NOMO-1 (cell line): ENCODE measurements at regions not wholly inside any gene's neighbourhood (a gene's known extent, or its start where the extent isn't known, plus 50 kb on each side); places are given as distances from the start of the nearest gene placed in this dataset.
A peak's percentile ranks its signal among the peaks of the same experiment; 100 is the strongest.

Source experiments
- DNase-seq, 2 experiments: peaks; one replicate each; lab custom pipeline; 2025; ENCODE audit not compliant: unreplicated experiment in 2 of 2; lab: John Stamatoyannopoulos, UW

DNA sequence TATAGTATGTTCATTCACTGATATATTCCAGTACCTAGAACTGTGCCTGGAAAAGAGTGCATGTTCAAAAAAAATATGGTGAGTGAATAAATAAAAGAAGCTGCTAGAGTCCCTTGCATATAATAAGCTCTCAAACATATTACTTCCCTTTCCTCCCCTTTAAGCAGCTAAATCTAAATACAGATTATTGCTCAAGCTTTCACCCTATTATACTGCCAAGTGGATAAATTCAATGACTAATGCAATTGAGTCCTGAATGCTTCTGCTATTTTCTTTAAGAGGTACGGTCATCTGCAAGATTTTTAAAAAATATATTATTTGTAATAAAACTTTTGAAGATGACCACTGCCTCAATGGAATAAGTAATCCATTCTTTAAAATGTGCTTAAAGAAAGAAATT, 248.4 kb downstream of the PLK2 start:
- DNase-seq: peak; percentile 11 to 80

GRCh38 chr5:58208674-58209073, 251.2 kb downstream of the PLK2 start:
- DNase-seq: no peak

DNA sequence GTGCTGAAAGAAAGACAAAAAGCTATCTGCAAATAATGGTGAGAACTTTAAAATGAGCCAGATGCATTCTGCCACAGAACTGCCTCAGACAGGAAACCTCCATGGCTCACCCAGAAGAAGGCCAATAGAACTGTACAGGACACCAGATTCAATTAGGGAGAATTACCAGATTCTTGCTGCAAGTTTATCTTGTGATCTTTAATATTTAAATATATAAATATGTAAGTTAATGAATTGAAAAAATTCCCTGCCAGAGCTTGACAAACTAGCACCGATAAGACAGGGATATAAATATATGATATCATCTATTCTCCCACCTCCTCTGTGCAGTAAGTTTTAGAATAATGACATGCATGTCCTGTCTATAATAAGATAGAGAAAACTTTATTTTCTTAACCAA, 252.8 kb downstream of the PLK2 start:
- DNase-seq: no peak

GRCh38 chr5:58204966-58205365, 254.9 kb downstream of the PLK2 start:
- no peak for DNase-seq

DNA sequence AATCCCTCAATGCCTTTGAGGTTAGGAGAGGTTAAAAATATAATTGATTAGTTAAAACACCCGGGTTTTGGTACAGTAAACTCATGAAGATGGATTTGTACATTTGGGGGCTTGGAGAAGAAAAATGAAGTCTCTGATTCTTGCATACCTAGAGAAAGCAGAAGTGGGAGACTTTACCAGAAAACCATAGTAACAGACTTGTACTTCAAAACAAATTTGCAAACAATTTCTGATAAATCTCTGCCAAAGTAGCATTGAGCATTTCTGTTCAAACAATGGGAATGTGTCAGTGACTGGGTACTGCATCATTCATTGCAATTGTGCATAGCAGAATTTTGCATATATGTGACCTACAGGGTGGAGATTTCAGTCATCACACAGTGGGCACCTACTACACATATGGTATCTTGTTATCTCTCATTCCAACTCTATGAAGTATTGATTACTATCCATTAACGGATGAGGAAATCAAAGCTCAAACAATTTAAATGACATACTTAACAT, 256.9 kb downstream of the PLK2 start:
- peak in 1 of 2 experiments; percentile 1 for DNase-seq

DNA sequence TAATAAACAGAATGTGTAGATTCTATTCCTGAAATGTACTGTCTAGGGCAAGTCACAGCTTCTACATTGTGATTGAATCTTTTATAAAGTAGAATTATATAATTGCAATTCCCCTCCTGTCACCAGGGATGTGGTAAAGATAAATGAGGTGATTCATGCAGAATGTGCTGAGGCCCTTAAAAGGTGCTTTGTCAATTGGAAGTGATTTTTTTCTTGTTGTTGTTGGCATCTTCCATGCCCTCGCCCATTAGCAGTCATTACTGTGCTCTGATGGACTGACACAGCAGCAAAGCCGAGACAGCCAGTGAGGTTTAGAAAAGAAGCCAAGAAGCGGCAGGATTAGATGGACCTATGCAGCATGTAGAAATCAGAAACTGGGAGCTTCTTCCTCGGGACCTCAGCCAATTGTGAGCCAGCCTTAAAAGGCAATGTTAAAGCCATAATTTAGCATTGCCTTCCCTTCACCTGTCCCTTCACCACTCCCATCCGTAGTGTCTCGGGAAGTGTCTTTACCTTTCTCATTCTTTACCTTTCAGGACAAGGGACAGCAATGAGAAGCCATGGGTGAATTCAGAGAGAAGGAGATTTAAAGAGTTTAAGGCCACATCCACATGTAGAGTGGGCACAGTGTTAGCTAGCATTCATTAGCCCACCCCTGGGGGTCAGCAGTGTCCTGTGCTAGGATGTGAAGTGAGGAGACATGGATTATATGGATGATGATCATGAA, 257.8 kb downstream of the PLK2 start:
- DNase-seq: no peak

DNA sequence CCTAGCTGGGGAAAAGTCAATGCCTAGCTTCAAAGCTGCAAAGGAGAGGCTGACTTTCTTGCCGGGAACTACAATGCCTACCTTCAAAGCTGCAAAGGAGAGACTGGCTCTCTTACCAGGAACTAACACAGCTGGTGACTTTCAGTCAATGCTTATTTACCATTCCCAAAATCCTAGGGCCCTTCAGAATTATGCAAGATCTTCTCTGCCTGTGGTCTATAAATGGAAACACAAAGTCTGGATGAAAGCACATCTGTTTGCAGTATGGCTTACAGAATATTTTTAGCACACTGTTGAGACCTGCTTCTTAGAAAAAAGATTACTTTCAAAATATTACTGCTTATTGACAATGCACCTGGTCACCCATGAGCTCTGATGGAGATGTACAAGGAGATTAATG, 259.4 kb downstream of the PLK2 start:
- DNase-seq: no peak

GRCh38 chr5:58199087-58199486, 260.8 kb downstream of the PLK2 start:
- DNase-seq: no peak

GRCh38 chr5:58198330-58198729, 261.6 kb downstream of the PLK2 start:
- no peak for DNase-seq

DNA sequence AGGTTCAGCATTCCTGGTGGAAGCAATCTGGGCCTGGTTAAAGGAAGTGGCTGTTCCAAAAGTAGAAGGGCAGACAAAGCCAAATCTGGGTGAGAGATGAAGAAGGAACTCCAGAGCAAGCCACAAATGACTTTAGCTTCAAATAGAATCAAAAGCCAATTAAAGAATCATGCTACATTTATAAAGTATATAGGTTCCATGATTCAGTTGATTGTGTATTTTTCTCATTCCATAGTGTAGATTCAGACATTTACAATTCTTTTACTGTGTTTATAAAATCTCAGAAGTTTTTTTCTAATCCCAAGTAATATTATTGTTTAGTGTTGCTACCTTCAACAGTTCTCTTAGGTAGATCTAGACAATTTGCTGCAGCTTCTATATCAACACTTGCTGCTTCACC, 262.0 kb downstream of the PLK2 start:
- DNase-seq: no peak

- DNase-seq: no peak
Measured at GRCh38 chr5:58191443-58191842, 268.4 kb downstream of the PLK2 start.

DNA sequence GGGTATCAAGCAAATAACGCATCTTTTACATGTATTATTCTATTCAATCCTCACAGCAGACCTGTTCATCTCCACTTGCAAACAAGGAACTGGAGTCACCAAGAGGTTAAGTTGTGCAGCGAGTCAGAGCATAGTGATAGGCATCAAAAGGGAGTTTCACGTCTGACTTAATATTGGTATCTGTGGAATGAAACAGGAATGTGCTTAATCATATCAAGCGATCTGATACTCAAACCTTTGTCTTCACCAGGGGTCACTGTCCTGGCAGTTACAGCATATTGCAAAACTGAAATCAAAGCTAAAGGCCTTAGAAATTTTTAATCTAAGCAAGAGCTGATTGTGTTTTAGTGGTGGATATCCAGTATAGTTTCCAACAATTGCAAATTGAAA, 271.6 kb downstream of the PLK2 start:
- no peak for DNase-seq

DNA sequence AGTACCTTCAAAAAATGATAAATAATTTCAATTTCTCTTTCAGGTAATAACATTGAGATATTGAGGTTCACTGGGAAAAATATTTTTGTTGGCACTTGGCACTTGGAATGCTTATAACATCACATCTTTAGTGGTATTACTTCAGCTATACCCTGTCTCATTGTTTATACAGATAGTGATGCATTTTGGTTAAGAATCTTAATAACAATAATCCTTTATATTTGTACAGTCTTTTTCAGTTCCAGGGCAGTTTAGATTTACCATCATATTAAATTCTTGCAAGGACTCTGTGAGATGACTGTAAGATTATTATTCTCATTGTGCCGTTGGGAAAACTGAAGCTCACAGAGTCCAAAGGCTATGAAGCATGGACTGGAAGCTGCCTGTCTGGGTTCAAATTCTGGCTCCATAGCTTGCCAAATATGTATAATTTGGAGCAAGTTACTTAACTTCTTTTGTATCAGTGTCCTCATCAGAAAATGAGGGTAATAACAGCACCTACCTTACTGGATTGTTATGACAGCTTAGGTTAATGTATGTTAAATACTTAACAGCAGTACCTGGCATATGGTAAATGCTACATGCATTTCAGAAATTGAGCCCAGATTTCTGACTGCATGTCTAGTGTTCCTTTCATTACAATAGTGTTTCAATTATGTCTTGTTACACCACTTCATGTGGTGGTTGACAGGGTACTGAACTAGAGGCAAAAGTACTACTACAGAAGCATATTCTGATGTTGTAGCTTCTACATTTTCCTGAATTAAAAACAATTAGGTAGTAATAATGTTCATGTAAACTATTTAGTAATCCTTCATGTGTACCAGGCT, 272.2 kb downstream of the PLK2 start:
- no peak for DNase-seq

GRCh38 chr5:58185801-58186200, 274.1 kb downstream of the PLK2 start:
- no peak for DNase-seq

DNA sequence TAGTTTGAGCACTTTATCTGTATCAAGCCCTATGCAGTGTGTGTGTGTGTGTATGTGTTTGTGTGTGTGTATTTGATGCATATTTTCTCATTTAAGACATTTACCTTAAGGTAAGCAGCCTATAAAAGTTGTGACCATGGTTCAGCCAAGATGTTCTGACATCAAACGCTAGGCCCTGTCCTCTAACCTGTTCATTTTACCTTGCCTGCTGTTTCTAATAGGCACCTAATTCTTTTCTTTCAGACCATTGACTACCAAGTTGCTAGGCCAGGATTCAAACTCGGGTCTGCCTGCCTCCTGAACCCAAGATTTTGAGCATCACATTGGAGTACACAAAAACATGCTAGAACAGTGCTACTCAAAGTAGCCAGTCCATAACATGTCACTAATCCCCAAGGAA, 274.5 kb downstream of the PLK2 start:
- DNase-seq: no peak

GRCh38 chr5:58184910-58185309, 275.0 kb downstream of the PLK2 start:
- DNase-seq: no peak

GRCh38 chr5:58183786-58184085, 276.1 kb downstream of the PLK2 start:
- no peak for DNase-seq

- DNase-seq: no peak
Measured at GRCh38 chr5:58183078-58183785, 276.7 kb downstream of the PLK2 start.

- DNase-seq: no peak
Measured at GRCh38 chr5:58182287-58182841, 277.5 kb downstream of the PLK2 start.

GRCh38 chr5:58181578-58182286, 278.2 kb downstream of the PLK2 start:
- DNase-seq: no peak

GRCh38 chr5:58172946-58173345, 286.9 kb downstream of the PLK2 start:
- DNase-seq: no peak
